Liver (tissue), 3 donors: ENCODE measurements at regions not wholly inside any gene's neighbourhood (a gene's known extent, or its start where the extent isn't known, plus 50 kb on each side); places are given as distances from the start of the nearest gene placed in this dataset.

ENCODE experiments used
- CTCF ChIP-seq: fragments of 150-350 bp; IDR thresholded peaks from 2 replicates; pipeline ENCODE4 v1.5.1; 2017; ENCODE audit warnings: improper control_type of control experiment, low read depth, low read length; ENCODE audit not compliant: missing input control
- EGR1 ChIP-seq, 2 donors: IDR thresholded peaks; 2 replicates each; pipeline ENCODE4 v1.6.1; 2016 to 2018; ENCODE audit warnings: antibody characterized with exemption in 2 of 2, low read depth in 2 of 2
- NR2F2 ChIP-seq: IDR thresholded peaks from 2 replicates; pipeline ENCODE4 v1.6.1; 2016; ENCODE audit warnings: antibody characterized with exemption
- RAD21 ChIP-seq, 2 donors: IDR thresholded peaks; 2 replicates each; pipeline ENCODE4 v1.6.1; 2016; ENCODE audit warnings: antibody characterized with exemption in 2 of 2, mild to moderate bottlenecking in 2 of 2
- TF ChIP-seq, protein P1 (sequence below): IDR thresholded peaks from 2 replicates; pipeline ENCODE4 v1.6.1; 2016; ENCODE audit warnings: antibody characterized with exemption
- donor health status: healthy.
- donor health status: healthy.

DNA sequence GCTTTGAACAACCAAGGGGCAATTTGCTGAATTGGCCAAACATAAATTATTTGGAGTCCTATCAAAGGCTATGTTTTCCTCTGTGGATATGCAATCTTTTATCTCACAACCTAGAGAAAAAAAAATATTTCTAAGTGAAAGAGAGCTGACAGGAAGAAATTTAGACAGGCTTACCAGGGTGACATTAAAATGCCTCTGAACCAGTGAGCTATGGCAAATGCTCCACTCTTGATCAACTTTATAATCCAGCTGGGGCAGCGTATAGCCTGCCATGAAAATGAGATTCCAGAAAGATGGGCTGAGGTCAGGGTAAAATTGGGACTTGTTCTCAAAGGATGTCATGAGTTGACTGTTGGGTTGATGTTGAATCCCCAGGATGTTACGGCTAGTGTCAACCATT is 399.3 kb upstream of the TRPC7 start:
- TF ChIP-seq CTCF, result no peak
- no peak for TF ChIP-seq RAD21 (IDR thresholded peaks at IDR 0.05)
- TF ChIP-seq, protein P1, sequence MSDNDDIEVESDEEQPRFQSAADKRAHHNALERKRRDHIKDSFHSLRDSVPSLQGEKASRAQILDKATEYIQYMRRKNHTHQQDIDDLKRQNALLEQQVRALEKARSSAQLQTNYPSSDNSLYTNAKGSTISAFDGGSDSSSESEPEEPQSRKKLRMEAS, result no peak
- TF ChIP-seq NR2F2, result no peak
- no peak for TF ChIP-seq EGR1 (IDR thresholded peaks at IDR 0.05; ENCODE audit: low read depth in 2 of 2)
